GM06990 (cell line): ENCODE measurements at regions not wholly inside any gene's neighbourhood (a gene's known extent, or its start where the extent isn't known, plus 50 kb on each side); places are given as distances from the start of the nearest gene placed in this dataset.

ENCODE experiments used
- DNase-seq: peaks from one replicate; pipeline ENCODE4 v3.0.0-alpha.2; 2011; ENCODE audit not compliant: insufficient read length; ENCODE audit errors: extremely low read depth
- H3K27me3 ChIP-seq: replicated peaks from 2 replicates; pipeline ENCODE4 v1.6.0; 2011; ENCODE audit warnings: low read length; ENCODE audit not compliant: control insufficient read depth, insufficient read depth
- H3K36me3 ChIP-seq: 2 replicates; pipeline ENCODE4 v1.5.1; 2011; ENCODE audit warnings: low read length; ENCODE audit not compliant: control insufficient read depth, insufficient read depth
- H3K4me3 ChIP-seq: replicated peaks from 2 replicates; pipeline ENCODE4 v1.5.1; 2011; ENCODE audit warnings: low read depth, mild to moderate bottlenecking, control low read depth, low read length
- TF ChIP-seq, protein P1 (sequence below): IDR thresholded peaks from 2 replicates; pipeline ENCODE4 v1.5.1; 2011; ENCODE audit warnings: low read length, control low read depth, mild to moderate bottlenecking, inconsistent platforms; ENCODE audit not compliant: insufficient read depth, poor library complexity, severe bottlenecking

DNA sequence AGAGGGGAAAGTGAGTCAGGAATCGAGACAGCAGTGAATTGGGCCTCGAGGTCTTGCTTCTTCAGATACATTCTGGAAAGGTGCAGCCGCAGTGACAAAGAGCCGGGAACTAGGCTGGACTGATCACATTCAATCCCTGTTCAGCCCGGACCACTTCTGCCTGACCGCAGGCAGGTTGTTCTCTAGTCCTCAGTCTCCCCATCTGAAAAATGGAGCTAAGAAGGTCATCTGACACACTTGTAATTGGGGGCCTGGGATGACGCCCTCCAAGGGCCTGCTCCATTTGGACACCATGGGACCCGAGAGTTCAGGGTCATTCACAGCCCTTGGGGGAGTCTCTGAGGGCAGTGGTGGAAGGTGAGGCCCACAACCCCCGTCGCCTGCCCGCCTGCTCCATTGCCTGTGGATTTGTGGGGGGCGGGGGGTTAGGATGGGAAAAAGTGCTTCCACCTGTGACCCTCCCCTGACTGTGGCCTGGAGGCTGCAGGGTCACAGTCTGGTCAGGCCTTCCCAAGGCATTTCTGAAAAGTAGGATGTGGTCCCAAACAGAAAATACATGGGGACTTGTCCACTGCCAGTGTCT is 87.9 kb upstream of the CSF3R start:
- no peak for DNase-seq
- Histone ChIP-seq H3K4me3 (no peak overlapping the region), H3K27me3 (peaks cover 1% of the 10 kb centered on the region; the same call in 1 of the 2 replicates), H3K36me3 (no peaks in the 10 kb centered on the region)
- TF ChIP-seq, protein P1, sequence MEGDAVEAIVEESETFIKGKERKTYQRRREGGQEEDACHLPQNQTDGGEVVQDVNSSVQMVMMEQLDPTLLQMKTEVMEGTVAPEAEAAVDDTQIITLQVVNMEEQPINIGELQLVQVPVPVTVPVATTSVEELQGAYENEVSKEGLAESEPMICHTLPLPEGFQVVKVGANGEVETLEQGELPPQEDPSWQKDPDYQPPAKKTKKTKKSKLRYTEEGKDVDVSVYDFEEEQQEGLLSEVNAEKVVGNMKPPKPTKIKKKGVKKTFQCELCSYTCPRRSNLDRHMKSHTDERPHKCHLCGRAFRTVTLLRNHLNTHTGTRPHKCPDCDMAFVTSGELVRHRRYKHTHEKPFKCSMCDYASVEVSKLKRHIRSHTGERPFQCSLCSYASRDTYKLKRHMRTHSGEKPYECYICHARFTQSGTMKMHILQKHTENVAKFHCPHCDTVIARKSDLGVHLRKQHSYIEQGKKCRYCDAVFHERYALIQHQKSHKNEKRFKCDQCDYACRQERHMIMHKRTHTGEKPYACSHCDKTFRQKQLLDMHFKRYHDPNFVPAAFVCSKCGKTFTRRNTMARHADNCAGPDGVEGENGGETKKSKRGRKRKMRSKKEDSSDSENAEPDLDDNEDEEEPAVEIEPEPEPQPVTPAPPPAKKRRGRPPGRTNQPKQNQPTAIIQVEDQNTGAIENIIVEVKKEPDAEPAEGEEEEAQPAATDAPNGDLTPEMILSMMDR = no peak

DNA sequence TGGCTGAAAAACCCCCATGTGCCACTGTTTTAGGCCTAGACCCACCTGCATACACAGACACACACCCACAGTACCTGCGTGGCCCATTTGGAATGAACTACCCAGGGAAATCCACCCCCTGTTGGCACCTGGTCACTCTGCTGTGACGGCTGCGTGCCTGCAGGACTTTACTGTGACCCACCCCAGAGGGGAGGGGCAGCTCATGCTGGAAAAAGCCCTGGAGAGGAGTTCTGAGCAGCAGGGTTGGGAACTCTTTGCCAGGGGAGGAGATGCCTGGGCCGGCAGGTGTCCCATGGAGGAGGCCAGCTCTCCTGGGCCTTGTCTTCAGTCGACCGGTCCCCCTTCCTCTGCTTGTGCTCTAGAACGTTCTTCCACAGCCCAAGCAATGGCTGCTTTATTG is 87.3 kb upstream of the CSF3R start:
- H3K36me3 ChIP-seq = no peaks in the 10 kb centered on the region
- H3K27me3 ChIP-seq = peaks cover 1% of the 10 kb centered on the region; the same call in 1 of the 2 replicates
- H3K4me3 ChIP-seq = no peak overlapping the region
- TF ChIP-seq, protein P1 = no peak
- no peak for DNase-seq

DNA sequence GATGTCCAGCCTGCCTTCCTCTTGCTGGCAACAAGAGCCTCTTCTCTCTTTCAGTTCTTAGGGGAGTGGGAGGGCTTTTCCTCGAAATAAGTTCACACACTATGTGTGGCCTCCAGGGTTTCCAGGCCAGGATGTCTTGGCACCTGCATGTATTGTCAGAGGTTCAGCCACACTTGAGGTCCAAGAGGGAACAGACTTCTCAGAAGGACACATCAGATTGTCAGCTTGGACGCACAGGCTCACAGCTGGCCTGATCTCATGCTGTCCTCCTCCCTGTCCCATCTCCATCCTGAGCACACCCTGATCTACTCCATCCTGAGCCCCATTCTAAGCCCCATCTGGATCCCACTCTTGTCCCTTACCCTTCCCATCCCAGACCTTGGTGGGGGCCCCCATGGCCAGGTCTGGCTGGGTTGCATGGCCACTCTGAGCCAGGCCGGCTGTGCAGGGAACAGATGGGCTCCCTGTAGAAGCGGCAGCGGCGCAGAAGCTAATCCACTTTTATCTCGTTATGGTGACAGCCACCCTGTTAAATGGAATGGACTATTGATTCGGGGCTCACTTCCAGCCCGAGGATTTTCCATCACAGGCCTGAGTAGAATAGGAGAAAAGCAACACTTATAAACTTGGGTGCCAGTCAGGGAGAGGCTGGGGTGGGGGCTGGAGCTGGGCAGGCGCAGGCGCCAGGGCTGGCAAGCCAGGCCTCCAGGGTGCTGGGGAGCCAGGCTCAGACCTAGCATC is 85.1 kb upstream of the CSF3R start:
- no peak for DNase-seq
- TF ChIP-seq, protein P1 = no peak
- Histone ChIP-seq H3K4me3 (no peak overlapping the region), H3K36me3 (no peaks in the 10 kb centered on the region), H3K27me3 (peaks cover 1% of the 10 kb centered on the region; the same call in 1 of the 2 replicates)

DNA sequence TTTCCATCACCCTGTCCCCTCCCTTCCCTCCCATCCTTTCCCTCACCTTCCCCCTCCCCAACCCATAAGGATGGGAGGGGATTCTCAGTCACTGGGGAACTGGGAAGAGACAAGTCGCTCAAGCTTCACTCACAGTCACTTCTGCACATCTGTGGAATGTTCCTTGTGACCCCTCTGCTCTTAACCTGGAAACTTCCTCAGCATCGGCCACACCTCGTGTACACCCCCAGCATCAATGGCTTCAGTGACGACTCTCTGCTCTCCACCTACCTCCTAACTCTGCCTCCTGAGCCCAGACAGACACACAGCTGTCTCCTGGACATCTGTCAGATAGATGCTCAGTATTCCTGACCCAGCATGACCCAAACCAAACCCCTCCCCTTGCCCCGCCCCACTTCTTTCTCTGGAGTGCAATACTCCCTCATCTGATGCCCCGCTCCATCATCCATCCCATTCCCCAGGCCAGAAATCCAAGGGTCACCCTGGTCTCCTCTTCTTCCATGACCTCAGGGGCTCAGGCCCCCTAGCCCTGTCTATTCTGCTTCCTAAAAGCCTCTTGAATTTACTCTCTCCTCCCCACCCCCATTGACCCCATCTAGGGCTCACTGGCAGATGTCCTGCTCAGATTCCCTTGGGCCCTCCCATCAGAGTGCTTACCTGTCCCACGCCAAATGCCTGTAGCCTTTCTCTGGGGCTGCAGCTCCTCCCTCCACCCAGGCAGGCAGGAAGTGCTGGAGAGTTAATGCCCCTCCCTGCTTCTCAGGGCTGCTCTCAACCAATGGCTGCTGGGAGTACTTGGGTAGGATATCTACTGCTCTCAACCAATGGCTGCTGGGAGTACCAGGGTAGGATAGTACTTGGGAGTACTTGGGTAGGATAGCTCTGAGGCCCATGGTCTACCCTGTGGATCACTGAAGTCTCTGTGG is 83.1 kb upstream of the CSF3R start:
- Histone ChIP-seq H3K36me3 (no peaks in the 10 kb centered on the region), H3K4me3 (no peak overlapping the region), H3K27me3 (peaks cover 1% of the 10 kb centered on the region)
- no peak for DNase-seq
- TF ChIP-seq, protein P1 = no peak

DNA sequence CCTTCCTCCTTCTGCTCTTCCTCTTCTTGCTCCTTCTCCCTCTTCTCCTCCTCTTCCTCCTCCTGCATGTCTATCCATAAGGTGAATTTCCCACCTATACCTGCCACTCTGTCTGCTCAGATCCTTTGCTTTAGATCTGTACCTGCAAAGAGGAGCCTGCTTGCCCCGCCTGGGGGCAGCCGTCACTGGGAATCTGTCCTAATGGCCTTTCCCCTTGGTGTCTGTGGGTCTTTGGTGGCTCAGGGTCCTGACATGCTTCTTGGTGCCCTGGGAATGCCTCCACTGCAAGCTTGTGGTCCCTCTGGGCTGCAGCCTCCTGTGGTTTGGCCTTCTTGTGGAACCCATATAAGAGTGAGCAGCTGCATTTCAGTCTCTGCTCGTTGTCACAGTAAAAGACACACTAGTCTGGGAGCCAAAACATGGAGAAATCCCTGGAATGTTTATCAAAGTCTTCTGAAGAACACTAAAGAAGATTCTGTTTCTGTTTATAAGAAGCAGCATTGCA is 79.5 kb upstream of the CSF3R start:
- Histone ChIP-seq H3K4me3 (no peak overlapping the region), H3K36me3 (no peaks in the 10 kb centered on the region), H3K27me3 (no peaks in the 10 kb centered on the region; the same call in none of the 2 replicates)
- TF ChIP-seq, protein P1 = no peak
- DNase-seq = no peak
